Naive B cell (primary cell): ENCODE measurements at regions not wholly inside any gene's neighbourhood (a gene's known extent, or its start where the extent isn't known, plus 50 kb on each side); places are given as distances from the start of the nearest gene placed in this dataset.

Experiments
- ATAC-seq, 2 donors: fragments of 150-1000 bp; cut with Tn5 transposase; 2 replicates each; pipeline ENCODE4 v1.10.0; 2021; ENCODE audit warnings: low read depth in 2 of 2, mild to moderate bottlenecking in 2 of 2, moderate library complexity in 2 of 2
- DNase-seq: peaks from one replicate; pipeline ENCODE4 v3.0.0; 2022
- H3K27ac Mint-ChIP-seq, 6 donors: one replicate each; pipeline ENCODE4 v1.8.0; 2020 to 2022; ENCODE audit warnings: mild to moderate bottlenecking in 6 of 6, mixed read lengths in 6 of 6, moderate library complexity in 5 of 6, inconsistent platforms in 2 of 6
- H3K27me3 Mint-ChIP-seq, 3 donors: one replicate each; pipeline ENCODE4 v1.8.0; 2021 to 2022; ENCODE audit warnings: mixed read lengths in 3 of 3, mild to moderate bottlenecking in 1 of 3
- H3K36me3 Mint-ChIP-seq, 2 donors: one replicate each; pipeline ENCODE4 v1.8.0; 2020 to 2022; ENCODE audit warnings: mixed read lengths in 2 of 2, inconsistent platforms in 1 of 2, mild to moderate bottlenecking in 1 of 2
- H3K4me1 Mint-ChIP-seq, 3 donors: one replicate each; pipeline ENCODE4 v1.8.0; 2020 to 2022; ENCODE audit warnings: mixed read lengths in 3 of 3, inconsistent platforms in 1 of 3, mild to moderate bottlenecking in 1 of 3, moderate library complexity in 1 of 3
- H3K4me3 Mint-ChIP-seq, 8 donors: one replicate each; pipeline ENCODE4 v1.8.0; 2020 to 2022; ENCODE audit warnings: mild to moderate bottlenecking in 8 of 8, mixed read lengths in 8 of 8, moderate library complexity in 8 of 8, inconsistent platforms in 2 of 8
- H3K9me3 Mint-ChIP-seq, 7 donors: one replicate each; pipeline ENCODE4 v1.8.0; 2020 to 2022; ENCODE audit warnings: mixed read lengths in 7 of 7, mild to moderate bottlenecking in 5 of 7, inconsistent platforms in 2 of 7, moderate library complexity in 1 of 7

DNA sequence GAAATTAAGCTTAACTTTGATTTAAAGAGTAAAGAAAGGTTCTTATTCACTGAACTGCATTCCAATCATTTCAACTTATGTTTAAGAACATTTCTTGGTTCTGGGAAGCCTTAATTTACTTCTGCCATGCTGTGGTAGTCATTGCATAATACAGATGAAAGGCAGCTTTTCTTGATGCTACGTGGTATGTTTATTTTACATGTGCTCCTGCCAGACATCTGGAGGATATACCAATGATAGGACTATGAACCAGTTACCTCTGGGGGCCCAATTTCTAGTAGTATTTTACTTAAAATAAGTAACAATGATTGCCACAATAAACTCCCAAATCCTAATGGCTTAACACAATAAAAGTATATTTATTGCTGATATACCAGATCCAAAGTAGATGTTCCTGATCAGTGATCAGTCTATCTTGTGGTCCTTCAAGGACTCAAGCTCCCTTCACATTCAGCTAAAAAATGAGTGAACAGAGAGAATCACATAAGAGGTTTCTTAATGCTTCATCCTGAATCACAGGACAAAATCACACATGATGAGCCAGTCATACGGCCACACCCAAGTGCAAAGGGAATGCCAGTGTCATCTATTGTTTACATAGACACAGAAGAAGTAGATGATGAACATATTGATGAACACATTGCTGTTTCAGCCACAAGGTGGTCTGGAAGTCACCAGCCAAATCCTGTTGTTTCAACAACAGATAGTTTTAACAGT, 56.5 kb upstream of the CCN2 start:
- no peak for ATAC-seq
- H3K36me3 Mint-ChIP-seq, result peaks cover 0 to under 1% of the 10 kb centered on the region in 2 donors
- peaks cover 4 to 17% (median 8%) of the 10 kb centered on the region in 7 donors for H3K9me3 Mint-ChIP-seq
- no peaks in the 10 kb centered on the region for H3K27me3 Mint-ChIP-seq
- H3K4me1 Mint-ChIP-seq, result peaks cover 10 to 21% (median 12%) of the 10 kb centered on the region in 3 donors
- DNase-seq, result no peak
- H3K27ac Mint-ChIP-seq, result no peak overlapping the region
- no peak overlapping the region for H3K4me3 Mint-ChIP-seq

DNA sequence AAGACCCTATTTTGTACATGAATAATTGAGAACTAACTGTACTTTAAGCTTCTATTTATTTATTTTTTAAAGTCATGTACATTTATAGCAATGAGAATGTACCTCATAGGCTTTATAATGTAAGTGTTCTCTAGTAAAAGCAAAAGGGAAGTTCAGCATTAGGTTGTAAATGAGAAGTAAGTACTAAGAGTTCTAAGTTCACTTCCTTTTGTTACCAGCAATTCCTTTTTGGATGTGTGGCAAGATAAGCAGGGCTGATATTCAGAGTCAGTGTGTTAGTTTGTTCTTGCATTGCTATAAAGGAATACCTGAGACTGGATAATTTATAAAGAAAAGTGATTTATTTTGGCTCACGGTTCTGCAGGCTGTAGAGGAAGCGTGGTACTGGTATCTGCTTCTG, 54.0 kb upstream of the CCN2 start:
- peaks cover 0 to 4% of the 10 kb centered on the region in 2 donors for H3K36me3 Mint-ChIP-seq
- peaks cover 10 to 28% (median 15%) of the 10 kb centered on the region in 3 donors for H3K4me1 Mint-ChIP-seq
- H3K27me3 Mint-ChIP-seq, result no peaks in the 10 kb centered on the region
- H3K9me3 Mint-ChIP-seq, result peaks cover 4 to 22% (median 11%) of the 10 kb centered on the region in 7 donors
- ATAC-seq, result peak; percentile 41 to 74
- peak overlapping the region in 2 of 6 donors; percentile 4 to 19 for H3K27ac Mint-ChIP-seq
- no peak for DNase-seq
- H3K4me3 Mint-ChIP-seq, result peak overlapping the region in 3 of 8 donors; percentile 14 to 79 (median 37)

DNA sequence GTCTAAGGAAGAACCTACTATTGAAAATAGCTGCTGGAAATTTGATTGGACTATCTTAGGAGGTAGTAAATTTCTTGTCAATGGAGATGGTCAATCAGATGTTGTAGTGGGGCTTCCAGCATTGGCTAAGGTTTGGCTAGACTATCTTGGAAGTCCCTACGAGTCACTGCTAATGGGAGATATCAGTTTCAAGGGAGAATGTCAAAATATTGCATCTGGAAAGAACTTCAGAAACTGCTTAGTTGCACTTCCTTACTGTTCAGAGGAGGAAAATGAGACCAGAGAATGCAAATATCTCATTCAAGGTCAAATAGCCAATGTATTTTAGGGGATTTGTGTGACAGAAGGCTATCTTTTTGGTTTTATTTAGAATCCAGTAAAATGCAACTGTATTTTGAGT, 53.5 kb upstream of the CCN2 start:
- ATAC-seq (no peak), DNase-seq (no peak)
- H3K27ac Mint-ChIP-seq, result peak overlapping the region in 1 of 6 donors; percentile 47
- peaks cover 4 to 22% (median 11%) of the 10 kb centered on the region in 7 donors for H3K9me3 Mint-ChIP-seq
- peaks cover 0 to 4% of the 10 kb centered on the region in 2 donors for H3K36me3 Mint-ChIP-seq
- H3K4me3 Mint-ChIP-seq, result no peak overlapping the region
- no peaks in the 10 kb centered on the region for H3K27me3 Mint-ChIP-seq
- H3K4me1 Mint-ChIP-seq, result peaks cover 10 to 33% (median 20%) of the 10 kb centered on the region in 3 donors

DNA sequence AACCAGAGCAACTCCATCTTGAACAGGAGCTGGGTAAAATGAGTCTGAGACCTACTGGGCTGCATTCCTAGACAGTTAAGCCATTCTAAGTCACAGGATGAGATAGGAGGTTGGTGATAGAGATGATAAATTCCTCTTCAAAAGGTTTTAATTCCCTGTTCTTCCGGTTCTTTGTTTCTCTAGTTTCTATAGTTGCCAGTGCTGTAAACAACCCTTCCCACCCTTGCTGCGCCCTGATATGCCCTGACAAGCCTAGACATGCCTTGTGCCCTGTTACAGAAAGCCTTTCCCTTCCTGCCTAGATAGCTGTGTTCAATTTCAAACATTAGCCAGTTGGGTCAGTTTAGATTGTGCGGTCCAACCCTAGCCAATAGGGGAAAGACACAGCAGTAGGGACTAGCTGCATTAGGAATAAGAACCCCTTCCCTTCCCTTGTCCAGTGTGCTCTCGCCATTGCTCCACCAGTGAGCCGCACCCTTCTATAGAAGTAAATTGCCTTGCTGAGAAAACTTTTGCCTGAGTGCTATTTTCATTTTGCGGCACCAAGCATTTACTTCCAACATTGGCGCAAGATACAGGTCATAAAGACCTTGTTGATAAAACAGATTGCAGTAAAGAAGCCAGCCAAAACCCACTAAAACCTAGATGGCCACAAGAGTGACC, 52.5 kb upstream of the CCN2 start:
- ATAC-seq (no peak), DNase-seq (no peak)
- Mint-ChIP-seq H3K36me3 (peaks cover 0 to 4% of the 10 kb centered on the region in 2 donors), H3K27me3 (no peaks in the 10 kb centered on the region), H3K9me3 (peaks cover 4 to 22% (median 11%) of the 10 kb centered on the region in 7 donors), H3K27ac (peak overlapping the region in 1 of 6 donors; percentile 31), H3K4me3 (no peak overlapping the region), H3K4me1 (peaks cover 19 to 43% (median 31%) of the 10 kb centered on the region in 3 donors)
